PC-9 (cell line): ENCODE measurements at regions not wholly inside any gene's neighbourhood (a gene's known extent, or its start where the extent isn't known, plus 50 kb on each side); places are given as distances from the start of the nearest gene placed in this dataset.

Source experiments
- CTCF ChIP-seq: fragments of 200-600 bp; sonication (generic); conservative IDR thresholded peaks from 2 replicates; pipeline ENCODE4 v1.6.1; 2017; ENCODE audit warnings: mixed run types, antibody characterized with exemption, mild to moderate bottlenecking, moderate library complexity
- EZH2 ChIP-seq: fragments of 200-600 bp; sonication (generic); IDR thresholded peaks from 2 replicates; pipeline ENCODE4 v1.8.0; 2017; ENCODE audit warnings: antibody characterized with exemption, low read depth

DNA sequence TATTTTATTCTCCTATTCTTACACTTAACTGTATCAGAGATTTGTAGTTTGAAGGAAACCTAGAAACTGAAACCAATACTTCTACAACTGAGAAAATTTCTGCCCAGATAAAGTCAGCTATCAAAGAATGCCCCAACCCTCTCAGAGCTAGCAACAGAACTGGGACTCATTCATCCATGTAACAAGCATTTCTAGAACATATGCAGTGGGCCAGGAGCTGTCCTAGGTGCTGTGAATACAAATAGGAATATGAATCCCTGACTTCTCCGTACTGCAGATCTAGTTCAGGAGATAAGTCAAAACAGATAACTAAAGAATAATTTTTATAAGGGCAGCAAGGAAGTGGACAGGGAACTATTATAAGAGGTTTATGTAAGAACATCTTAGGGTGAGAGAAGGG lies 654.1 kb upstream of the NOX3 start:
- TF ChIP-seq CTCF (no peak), EZH2 (no peak)
